Duodenal mucosa (tissue), 2 donors: ENCODE measurements at regions not wholly inside any gene's neighbourhood (a gene's known extent, or its start where the extent isn't known, plus 50 kb on each side); places are given as distances from the start of the nearest gene placed in this dataset.

Source experiments
- H3K27ac ChIP-seq: one replicate; pipeline ENCODE4 v1.7.0; 2013; ENCODE audit warnings: low read depth, low read length
- H3K27me3 ChIP-seq, 2 donors: one replicate each; pipeline ENCODE4 v1.7.0; 2013; ENCODE audit warnings: low read length in 2 of 2, control low read depth in 1 of 2; ENCODE audit not compliant: insufficient read depth in 2 of 2, control insufficient read depth in 1 of 2
- H3K36me3 ChIP-seq, 2 donors: one replicate each; pipeline ENCODE4 v1.7.0; 2013; ENCODE audit warnings: low read length in 2 of 2, control low read depth in 1 of 2; ENCODE audit not compliant: insufficient read depth in 2 of 2, control insufficient read depth in 1 of 2
- H3K4me1 ChIP-seq, 2 donors: one replicate each; pipeline ENCODE4 v1.7.0; 2013; ENCODE audit warnings: low read length in 2 of 2, control low read depth in 1 of 2; ENCODE audit not compliant: insufficient read depth in 2 of 2, control insufficient read depth in 1 of 2
- H3K4me3 ChIP-seq, 2 donors: one replicate each; pipeline ENCODE4 v1.7.0; 2013; ENCODE audit warnings: low read length in 2 of 2, low read depth in 1 of 2
- H3K9ac ChIP-seq, 2 donors: one replicate each; pipeline ENCODE4 v1.7.0; 2013; ENCODE audit warnings: low read length in 2 of 2, low read depth in 1 of 2
- H3K9me3 ChIP-seq, 2 donors: one replicate each; pipeline ENCODE4 v1.7.0; 2013; ENCODE audit warnings: low read length in 2 of 2, control low read depth in 1 of 2; ENCODE audit not compliant: control insufficient read depth in 1 of 2

DNA sequence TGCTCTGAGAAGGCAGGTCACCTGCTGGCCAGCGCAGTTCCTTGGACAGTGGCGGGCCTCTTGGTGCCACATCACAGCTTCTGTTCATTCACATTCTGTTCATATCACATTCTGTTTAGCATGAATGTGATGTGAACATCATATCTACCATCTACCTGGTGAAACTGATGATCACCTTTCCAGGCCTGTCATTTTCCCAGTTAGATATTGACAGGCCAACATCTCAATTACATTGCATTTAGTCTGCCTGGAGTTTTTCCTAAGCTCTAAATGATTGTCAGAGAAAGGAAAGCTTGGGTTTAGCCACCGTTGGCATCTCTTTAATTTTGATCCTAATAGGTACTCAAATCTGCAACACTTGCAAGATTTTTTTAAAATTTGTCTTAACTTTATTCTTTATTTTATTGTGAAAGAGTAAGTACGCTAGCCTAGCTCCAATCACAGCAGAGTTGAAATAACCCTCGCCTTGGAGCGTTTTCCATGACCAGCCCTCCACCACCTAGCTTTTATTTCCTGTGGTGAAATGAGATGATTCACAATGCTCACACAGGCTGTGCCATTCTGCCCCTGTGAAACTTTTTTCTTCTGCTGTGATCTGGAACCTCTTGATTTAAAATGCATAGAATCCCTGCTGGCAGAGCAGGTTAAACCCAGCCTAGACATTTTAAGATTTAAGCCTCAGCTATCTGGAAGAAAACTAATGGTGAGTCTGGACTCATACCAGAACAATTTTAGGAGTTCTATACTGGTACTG lies 225.0 kb downstream of the ESM1 start:
- Histone ChIP-seq H3K27ac (no peak overlapping the region), H3K9me3 (no peaks in the 10 kb centered on the region), H3K36me3 (no peaks in the 10 kb centered on the region), H3K4me1 (no peaks in the 10 kb centered on the region), H3K27me3 (no peaks in the 10 kb centered on the region), H3K9ac (no peak overlapping the region), H3K4me3 (no peak overlapping the region)

DNA sequence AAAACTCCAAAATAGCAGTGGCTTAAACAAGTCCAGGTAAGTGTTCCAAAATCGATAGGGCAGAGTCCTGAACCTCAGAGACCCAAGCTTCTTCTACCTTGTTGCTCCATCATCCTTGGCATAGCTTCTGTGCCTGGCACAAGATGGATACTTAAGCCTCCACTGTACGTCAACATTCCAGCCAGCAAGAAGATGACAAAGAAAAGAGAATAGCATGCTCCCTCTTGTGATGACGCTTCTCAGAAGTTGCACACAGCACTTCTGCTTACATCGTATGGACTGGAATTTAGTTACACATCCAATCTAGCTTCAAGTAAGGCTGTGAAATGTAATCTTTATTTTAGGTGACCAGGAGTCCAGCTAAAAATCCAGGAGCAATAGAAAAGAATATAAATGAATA lies 227.4 kb downstream of the ESM1 start:
- Histone ChIP-seq H3K27ac (no peak overlapping the region), H3K4me1 (no peaks in the 10 kb centered on the region)

DNA sequence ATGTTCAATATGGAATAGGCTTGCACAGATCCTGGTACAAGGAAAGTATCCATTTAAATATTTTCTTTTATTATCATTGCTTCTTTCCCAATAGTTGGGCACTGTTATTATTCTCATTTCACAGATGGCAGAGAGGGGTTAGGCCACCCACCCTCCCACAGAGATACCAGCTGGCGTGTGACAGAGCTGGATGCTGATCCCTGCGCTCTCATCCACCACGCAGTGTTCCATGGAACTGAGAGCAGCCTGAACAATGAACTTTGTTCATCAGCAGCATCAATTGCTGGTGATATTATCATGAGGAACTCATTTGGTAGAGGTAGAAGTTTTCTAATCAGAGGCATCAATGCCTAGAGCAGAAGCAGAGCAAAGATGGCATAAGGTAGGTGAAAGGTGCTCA lies 227.9 kb downstream of the ESM1 start:
- H3K4me1 ChIP-seq = no peaks in the 10 kb centered on the region
- H3K9ac ChIP-seq = no peak overlapping the region
- H3K27me3 ChIP-seq = no peaks in the 10 kb centered on the region
- H3K4me3 ChIP-seq = no peak overlapping the region
- no peaks in the 10 kb centered on the region for H3K36me3 ChIP-seq
- H3K27ac ChIP-seq = no peak overlapping the region
- H3K9me3 ChIP-seq = no peaks in the 10 kb centered on the region

More for the DNA sequence above, 227.4 kb downstream of the ESM1 start:
- H3K9me3 ChIP-seq = no peaks in the 10 kb centered on the region
- no peaks in the 10 kb centered on the region for H3K27me3 ChIP-seq
- no peak overlapping the region for H3K4me3 ChIP-seq
- H3K36me3 ChIP-seq = no peaks in the 10 kb centered on the region
- no peak overlapping the region for H3K9ac ChIP-seq

DNA sequence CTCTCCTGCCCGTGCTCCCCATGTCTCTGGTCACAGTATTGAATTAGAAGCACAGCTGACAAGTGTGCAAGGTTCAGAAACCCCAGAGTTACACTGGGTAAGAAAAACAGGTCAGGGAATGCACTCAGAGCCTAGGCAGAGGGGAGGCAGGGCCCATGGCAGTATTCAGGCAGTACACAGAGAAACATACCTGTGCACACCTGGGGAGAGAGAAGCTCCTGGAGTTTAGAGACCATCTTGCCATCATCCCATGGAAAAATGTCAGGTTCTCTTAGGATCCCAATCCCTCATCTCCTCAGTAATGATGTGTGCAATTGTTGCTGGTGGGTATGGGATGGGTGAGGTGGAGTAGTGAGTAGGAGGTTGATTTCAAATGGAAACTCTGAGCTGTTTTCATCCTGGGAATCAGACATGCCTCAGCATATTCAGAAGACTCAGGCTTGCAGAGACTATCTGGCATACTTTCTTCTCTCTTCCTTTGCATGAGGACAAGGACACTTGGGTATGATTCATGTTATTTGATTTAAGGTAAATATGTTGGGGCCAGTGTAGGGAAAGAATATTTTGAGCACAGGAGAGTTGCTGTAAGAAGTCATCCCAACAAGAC lies 228.5 kb downstream of the ESM1 start:
- H3K9ac ChIP-seq = no peak overlapping the region
- H3K4me3 ChIP-seq = no peak overlapping the region
- H3K27me3 ChIP-seq = no peaks in the 10 kb centered on the region
- no peak overlapping the region for H3K27ac ChIP-seq
- no peaks in the 10 kb centered on the region for H3K36me3 ChIP-seq
- no peaks in the 10 kb centered on the region for H3K4me1 ChIP-seq
- H3K9me3 ChIP-seq = no peaks in the 10 kb centered on the region

DNA sequence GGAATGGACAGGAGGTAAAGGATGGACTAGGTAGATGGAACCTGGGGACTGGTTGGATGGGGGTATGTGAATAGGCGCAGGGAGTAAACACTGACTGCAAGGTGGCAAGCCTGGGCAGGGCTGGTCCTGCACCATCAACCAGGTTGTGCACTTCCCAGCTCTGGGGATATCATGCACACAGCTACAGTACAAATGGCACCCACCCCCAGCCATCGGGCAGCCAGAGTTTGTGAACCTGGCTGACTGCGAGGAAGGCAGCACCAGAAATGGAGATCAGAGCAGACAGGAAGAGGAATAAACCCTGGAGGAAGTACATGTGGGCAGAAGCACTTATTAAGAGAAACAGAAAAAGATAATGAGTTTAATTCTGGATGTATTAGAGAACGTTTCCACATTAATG lies 229.1 kb downstream of the ESM1 start:
- Histone ChIP-seq H3K4me1 (no peaks in the 10 kb centered on the region), H3K9ac (no peak overlapping the region), H3K9me3 (no peaks in the 10 kb centered on the region), H3K4me3 (no peak overlapping the region), H3K27me3 (no peaks in the 10 kb centered on the region), H3K27ac (no peak overlapping the region), H3K36me3 (no peaks in the 10 kb centered on the region)

DNA sequence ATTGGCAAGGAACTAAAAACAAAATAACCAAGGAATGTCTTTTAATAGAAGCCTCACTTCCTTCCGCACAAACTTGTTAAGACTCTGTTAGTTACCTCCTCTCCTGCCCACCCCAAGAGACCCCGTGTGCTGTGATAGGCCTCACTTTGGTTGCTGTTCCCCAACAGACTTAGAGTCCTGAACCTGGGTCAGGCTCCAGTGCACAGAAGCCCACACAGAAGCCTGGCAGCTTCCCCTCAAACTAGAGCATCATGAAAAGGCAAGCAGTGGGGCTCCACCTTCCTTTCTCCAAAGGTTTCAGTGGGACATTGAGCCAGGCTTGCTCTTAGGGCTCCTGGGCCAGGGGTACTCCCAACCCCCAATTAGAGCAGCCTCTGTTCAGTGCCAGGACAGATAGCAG lies 230.5 kb downstream of the ESM1 start:
- H3K9ac ChIP-seq = no peak overlapping the region
- H3K36me3 ChIP-seq = no peaks in the 10 kb centered on the region
- H3K4me1 ChIP-seq = no peaks in the 10 kb centered on the region
- no peaks in the 10 kb centered on the region for H3K9me3 ChIP-seq
- H3K27ac ChIP-seq = no peak overlapping the region
- no peak overlapping the region for H3K4me3 ChIP-seq
- no peaks in the 10 kb centered on the region for H3K27me3 ChIP-seq

DNA sequence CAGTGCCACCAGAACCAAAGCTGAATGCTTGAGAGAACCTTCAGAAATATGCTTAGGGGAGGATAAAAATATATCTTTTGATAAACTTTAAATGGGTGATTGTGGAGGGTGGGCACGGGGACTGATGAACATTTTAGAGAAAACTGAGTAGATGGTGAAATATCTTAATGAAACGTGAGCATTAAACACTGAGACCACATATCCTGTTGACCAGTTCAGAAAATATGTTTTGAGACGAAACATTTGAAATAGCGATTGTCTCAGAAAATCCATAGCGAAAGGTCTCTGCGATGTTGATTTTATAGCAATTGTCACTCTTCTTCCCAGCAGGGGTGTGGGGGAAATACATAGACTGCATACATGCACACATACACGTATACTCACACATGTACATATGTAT lies 231.0 kb downstream of the ESM1 start:
- Histone ChIP-seq H3K27ac (no peak overlapping the region), H3K9me3 (no peaks in the 10 kb centered on the region), H3K36me3 (no peaks in the 10 kb centered on the region), H3K4me3 (no peak overlapping the region), H3K4me1 (no peaks in the 10 kb centered on the region), H3K9ac (no peak overlapping the region), H3K27me3 (no peaks in the 10 kb centered on the region)

DNA sequence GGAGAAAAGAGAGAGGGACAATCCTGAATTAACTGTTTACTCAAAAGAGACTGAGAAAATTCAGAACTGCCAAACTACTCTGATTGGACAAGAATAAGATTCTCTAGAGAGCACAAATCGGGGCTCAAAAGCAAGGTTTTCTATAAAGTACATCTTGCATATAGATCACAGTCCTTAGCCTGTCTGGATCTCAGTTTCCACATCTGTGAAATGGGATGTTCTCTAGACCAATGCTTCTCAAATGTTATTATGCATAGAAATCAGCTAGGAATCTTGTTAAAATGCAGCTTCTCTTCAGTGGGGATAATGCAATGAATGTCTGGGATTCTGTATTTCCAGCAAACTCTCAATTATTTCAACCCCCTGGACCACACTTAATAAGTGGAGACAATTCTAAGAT lies 231.6 kb downstream of the ESM1 start:
- H3K27me3 ChIP-seq = no peaks in the 10 kb centered on the region
- H3K36me3 ChIP-seq = no peaks in the 10 kb centered on the region
- H3K4me1 ChIP-seq = no peaks in the 10 kb centered on the region
- no peak overlapping the region for H3K9ac ChIP-seq
- H3K9me3 ChIP-seq = no peaks in the 10 kb centered on the region
- no peak overlapping the region for H3K4me3 ChIP-seq
- no peak overlapping the region for H3K27ac ChIP-seq

DNA sequence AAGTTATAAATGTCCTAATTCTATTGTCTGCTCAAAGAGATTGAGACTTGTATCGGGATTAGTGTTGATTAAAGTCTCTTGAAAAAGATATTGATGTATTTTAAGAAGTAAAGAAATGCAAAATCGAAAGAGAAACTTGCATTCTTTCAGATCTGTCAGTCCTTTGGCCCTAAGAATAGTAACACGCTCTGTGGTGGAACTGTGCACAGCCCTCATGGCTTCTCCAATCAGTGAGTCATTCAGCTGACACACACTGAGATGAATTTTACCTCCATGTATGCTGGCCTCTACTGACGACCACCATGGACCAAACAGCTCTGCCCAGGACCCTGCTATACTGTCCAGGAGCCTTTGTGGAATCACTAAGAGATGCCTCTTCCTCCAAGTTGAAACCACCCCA lies 232.4 kb downstream of the ESM1 start:
- H3K36me3 ChIP-seq = no peaks in the 10 kb centered on the region
- H3K9me3 ChIP-seq = no peaks in the 10 kb centered on the region
- no peaks in the 10 kb centered on the region for H3K4me1 ChIP-seq
- H3K4me3 ChIP-seq = no peak overlapping the region
- no peak overlapping the region for H3K27ac ChIP-seq
- no peak overlapping the region for H3K9ac ChIP-seq
- no peaks in the 10 kb centered on the region for H3K27me3 ChIP-seq

DNA sequence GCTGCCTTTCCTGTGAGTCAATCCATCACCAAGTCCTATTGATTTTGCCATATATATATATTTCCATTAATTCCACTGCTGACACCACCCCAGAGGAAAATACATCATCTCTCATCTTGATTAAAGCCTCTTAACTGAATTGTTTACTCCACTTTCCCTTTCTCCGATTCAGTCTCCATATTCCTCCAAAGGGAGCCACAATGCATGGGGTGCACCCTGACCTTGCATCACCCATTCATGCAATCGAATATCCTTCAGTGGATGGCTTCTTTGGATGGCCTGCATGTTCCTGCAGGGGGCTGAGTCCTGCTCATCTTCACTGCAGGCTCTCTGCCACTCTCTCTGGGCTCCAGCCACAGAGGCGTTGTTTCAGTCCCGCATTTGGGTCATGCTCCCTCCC lies 231.0 kb downstream of the SNX18 start:
- Histone ChIP-seq H3K4me3 (no peak overlapping the region), H3K9me3 (no peaks in the 10 kb centered on the region)

More for the DNA sequence above, 231.0 kb downstream of the SNX18 start:
- Histone ChIP-seq H3K27me3 (no peaks in the 10 kb centered on the region), H3K4me1 (peaks cover 11 to 12% of the 10 kb centered on the region in 2 donors), H3K27ac (no peak overlapping the region), H3K9ac (no peak overlapping the region), H3K36me3 (no peaks in the 10 kb centered on the region)
